ENCODE measurements at regions not wholly inside any gene's neighbourhood (a gene's known extent, or its start where the extent isn't known, plus 50 kb on each side); places are given as distances from the start of the nearest gene placed in this dataset.

GRCh38 chr15:47439146-47440111 lies 277.9 kb upstream of the SEMA6D start:
- Mint-ChIP-seq H3K9me3 (peaks cover 0 to 8% of the 10 kb centered on the region in 2 donors), H3K4me3 (no peak overlapping the region), H3K27me3 (no peaks in the 10 kb centered on the region), H3K27ac (no peak overlapping the region), H3K4me1 (no peaks in the 10 kb centered on the region)
- DNase-seq, result no peak
- ATAC-seq, result no peak

GRCh38 chr15:47442371-47442770 lies 274.9 kb upstream of the SEMA6D start:
- DNase-seq (no peak), ATAC-seq (no peak)
- Mint-ChIP-seq H3K4me1 (no peaks in the 10 kb centered on the region), H3K27me3 (no peaks in the 10 kb centered on the region), H3K27ac (no peak overlapping the region), H3K9me3 (peaks cover 0 to 8% of the 10 kb centered on the region in 2 donors), H3K4me3 (no peak overlapping the region)

- Mint-ChIP-seq H3K9me3 (peaks cover 0 to 8% of the 10 kb centered on the region in 2 donors), H3K4me3 (no peak overlapping the region), H3K27me3 (peaks cover 7% of the 10 kb centered on the region), H3K27ac (no peak overlapping the region), H3K4me1 (no peaks in the 10 kb centered on the region)
- ATAC-seq, result no peak
- no peak for DNase-seq
These were observed 273.5 kb upstream of the SEMA6D start for GRCh38 chr15:47443839-47444238.

- Mint-ChIP-seq H3K27me3 (peaks cover 12% of the 10 kb centered on the region), H3K27ac (no peak overlapping the region), H3K4me1 (no peaks in the 10 kb centered on the region), H3K4me3 (no peak overlapping the region), H3K9me3 (no peaks in the 10 kb centered on the region)
- ATAC-seq (no peak), DNase-seq (no peak)
These were observed 271.4 kb upstream of the SEMA6D start for GRCh38 chr15:47445723-47446392.

- Mint-ChIP-seq H3K9me3 (peaks cover 4 to 8% of the 10 kb centered on the region in 2 donors), H3K27ac (no peak overlapping the region)
- ATAC-seq, result no peak
These were observed 256.3 kb upstream of the SEMA6D start for GRCh38 chr15:47460795-47461573.

GRCh38 chr15:47461652-47462141 lies 255.6 kb upstream of the SEMA6D start:
- Mint-ChIP-seq H3K27me3 (no peaks in the 10 kb centered on the region), H3K4me3 (no peak overlapping the region), H3K9me3 (peaks cover 4 to 8% of the 10 kb centered on the region in 2 donors), H3K27ac (no peak overlapping the region), H3K4me1 (no peaks in the 10 kb centered on the region)
- DNase-seq (no peak), ATAC-seq (no peak)

More at GRCh38 chr15:47460795-47461573, 256.3 kb upstream of the SEMA6D start:
- Mint-ChIP-seq H3K4me1 (no peaks in the 10 kb centered on the region), H3K4me3 (no peak overlapping the region), H3K27me3 (no peaks in the 10 kb centered on the region)
- DNase-seq, result no peak

GRCh38 chr15:47466357-47466756 lies 250.9 kb upstream of the SEMA6D start:
- Mint-ChIP-seq H3K27ac (no peak overlapping the region), H3K27me3 (peaks cover 5% of the 10 kb centered on the region), H3K9me3 (peaks cover 4 to 8% of the 10 kb centered on the region in 2 donors), H3K4me3 (no peak overlapping the region), H3K4me1 (no peaks in the 10 kb centered on the region)
- ATAC-seq (no peak), DNase-seq (no peak)

GRCh38 chr15:47470983-47471382 lies 246.3 kb upstream of the SEMA6D start:
- peaks cover 5% of the 10 kb centered on the region for H3K27me3 Mint-ChIP-seq
- no peaks in the 10 kb centered on the region for H3K4me1 Mint-ChIP-seq
- no peak overlapping the region for H3K4me3 Mint-ChIP-seq
- no peak overlapping the region for H3K27ac Mint-ChIP-seq
- no peak for ATAC-seq
- DNase-seq, result no peak
- H3K9me3 Mint-ChIP-seq, result no peaks in the 10 kb centered on the region

- H3K4me3 Mint-ChIP-seq, result no peak overlapping the region
- no peak for ATAC-seq
- peaks cover 3% of the 10 kb centered on the region for H3K27me3 Mint-ChIP-seq
- DNase-seq, result no peak
- peaks cover 2% of the 10 kb centered on the region in 2 donors for H3K9me3 Mint-ChIP-seq
- no peak overlapping the region for H3K27ac Mint-ChIP-seq
- no peaks in the 10 kb centered on the region for H3K4me1 Mint-ChIP-seq
These were observed 244.1 kb upstream of the SEMA6D start for GRCh38 chr15:47473106-47473725.

- Mint-ChIP-seq H3K27me3 (no peaks in the 10 kb centered on the region), H3K4me1 (no peaks in the 10 kb centered on the region), H3K9me3 (peaks cover 8% of the 10 kb centered on the region in 2 donors), H3K4me3 (no peak overlapping the region), H3K27ac (peak overlapping the region in 1 of 2 donors; percentile 31)
- DNase-seq (no peak), ATAC-seq (no peak)
These were observed 243.5 kb upstream of the SEMA6D start for GRCh38 chr15:47473832-47474231.

- Mint-ChIP-seq H3K9me3 (peaks cover 12 to 13% of the 10 kb centered on the region in 2 donors), H3K27ac (no peak overlapping the region), H3K27me3 (no peaks in the 10 kb centered on the region), H3K4me1 (no peaks in the 10 kb centered on the region), H3K4me3 (no peak overlapping the region)
- ATAC-seq, result no peak
- no peak for DNase-seq
These were observed 242.0 kb upstream of the SEMA6D start for GRCh38 chr15:47475336-47475735.

- Mint-ChIP-seq H3K9me3 (peaks cover 14 to 17% of the 10 kb centered on the region in 2 donors), H3K27ac (no peak overlapping the region), H3K4me3 (no peak overlapping the region), H3K4me1 (no peaks in the 10 kb centered on the region), H3K27me3 (no peaks in the 10 kb centered on the region)
- DNase-seq (no peak), ATAC-seq (no peak)
These were observed 240.0 kb upstream of the SEMA6D start for GRCh38 chr15:47477341-47477740.

GRCh38 chr15:47484059-47484458 lies 233.2 kb upstream of the SEMA6D start:
- H3K9me3 Mint-ChIP-seq, result peaks cover 7 to 15% of the 10 kb centered on the region in 2 donors
- H3K27me3 Mint-ChIP-seq, result no peaks in the 10 kb centered on the region
- H3K4me3 Mint-ChIP-seq, result no peak overlapping the region
- ATAC-seq (no peak), DNase-seq (no peak)
- H3K27ac Mint-ChIP-seq, result no peak overlapping the region
- no peaks in the 10 kb centered on the region for H3K4me1 Mint-ChIP-seq

GRCh38 chr15:47484997-47485396 lies 232.3 kb upstream of the SEMA6D start:
- Mint-ChIP-seq H3K9me3 (peaks cover 7 to 15% of the 10 kb centered on the region in 2 donors), H3K4me3 (no peak overlapping the region), H3K27me3 (no peaks in the 10 kb centered on the region), H3K4me1 (no peaks in the 10 kb centered on the region), H3K27ac (no peak overlapping the region)
- no peak for DNase-seq
- ATAC-seq, result no peak

- no peaks in the 10 kb centered on the region for H3K27me3 Mint-ChIP-seq
- ATAC-seq, result no peak
- DNase-seq, result no peak
- H3K9me3 Mint-ChIP-seq, result peaks cover 3 to 11% of the 10 kb centered on the region in 2 donors
- H3K4me1 Mint-ChIP-seq, result no peaks in the 10 kb centered on the region
- no peak overlapping the region for H3K4me3 Mint-ChIP-seq
- H3K27ac Mint-ChIP-seq, result no peak overlapping the region
These were observed 231.9 kb upstream of the SEMA6D start for GRCh38 chr15:47485419-47485818.

All from stimulated activated naive CD8-positive, alpha-beta T cell treated with anti-CD3 and anti-CD28 coated beads, Interleukin-15, amount 100 ng/mL, for 72 hours (primary cell).